SK-N-SH (cell line): ENCODE measurements at regions not wholly inside any gene's neighbourhood (a gene's known extent, or its start where the extent isn't known, plus 50 kb on each side); places are given as distances from the start of the nearest gene placed in this dataset.

ENCODE experiments used
- CTCF ChIA-PET: fragments of 300-600, 350-600 bp; formaldehyde crosslinking; extraction: SDS; loops from one replicate; lab custom pipeline; 2021; lab: Yijun Ruan, JAX
- POLR2A ChIA-PET: fragments of 350-600 bp; sonication (Branson Sonifier 250); formaldehyde crosslinking; extraction: SDS; loops from one replicate; lab custom pipeline; 2020; ENCODE audit warnings: antibody characterized with exemption, inconsistent platforms; lab: Yijun Ruan, JAX
- DNase-seq: peaks from one replicate; pipeline ENCODE4 v3.0.0; 2012
- H2AFZ ChIP-seq: fragments of 200-600 bp; sonication (generic); 2 replicates; pipeline ENCODE4 v1.8.1; 2016; ENCODE audit warnings: antibody characterized with exemption, mild to moderate bottlenecking, low read depth
- H3F3A ChIP-seq: fragments of 200-600 bp; sonication (generic); replicated peaks from 2 replicates; pipeline ENCODE3; 2016; ENCODE audit warnings: antibody characterized with exemption, mild to moderate bottlenecking; ENCODE audit not compliant: insufficient read depth
- H3K27ac ChIP-seq, 2 experiments: fragments of 200-500 bp in 1 of 2; fragments of 200-600 bp in 1 of 2; sonication (Bioruptor generic) in 1 of 2; sonication (generic), shearing (Covaris generic) in 1 of 2; 2 replicates each; pipeline versions ENCODE4 v1.5.1 to v1.6.1; 2014 to 2016; ENCODE audit warnings: low read depth in 2 of 2, inconsistent platforms in 1 of 2, low read length in 1 of 2, mild to moderate bottlenecking in 1 of 2, mixed read lengths in 1 of 2
- H3K27me3 ChIP-seq: fragments of 200-600 bp; sonication (generic), shearing (Covaris generic); 2 replicates; pipeline ENCODE4 v1.6.1; 2016; ENCODE audit warnings: mixed run types; ENCODE audit not compliant: insufficient read depth
- H3K36me3 ChIP-seq, 2 experiments: fragments of 200-500 bp in 1 of 2; fragments of 200-600 bp in 1 of 2; sonication (Bioruptor generic) in 1 of 2; sonication (generic) in 1 of 2; replicated peaks in 1 of 2; 2 replicates each; pipeline versions ENCODE3 to v1.5.1; 2014 to 2016; ENCODE audit warnings: low read length in 1 of 2, mild to moderate bottlenecking in 1 of 2; ENCODE audit not compliant: insufficient read depth in 2 of 2, control insufficient read depth in 1 of 2
- H3K4me1 ChIP-seq, 2 experiments: fragments of 200-500 bp in 1 of 2; fragments of 200-600 bp in 1 of 2; sonication (Bioruptor generic) in 1 of 2; sonication (generic), shearing (Covaris generic) in 1 of 2; 2 replicates each; pipeline versions ENCODE4 v1.5.1 to v1.6.1; 2014 to 2016; ENCODE audit warnings: low read depth in 1 of 2, low read length in 1 of 2, mixed run types in 1 of 2; ENCODE audit not compliant: insufficient read depth in 2 of 2, control insufficient read depth in 1 of 2
- H3K4me2 ChIP-seq: fragments of 200-600 bp; sonication (generic), shearing (Covaris generic); 2 replicates; pipeline ENCODE4 v1.6.1; 2017; ENCODE audit warnings: mixed run types
- H3K4me3 ChIP-seq, 2 experiments: fragments of 200-500 bp in 1 of 2; fragments of 200-600 bp in 1 of 2; sonication (Bioruptor generic) in 1 of 2; sonication (generic), shearing (Covaris generic) in 1 of 2; 2 replicates each; pipeline versions ENCODE4 v1.5.1 to v1.8.1; 2014 to 2016; ENCODE audit warnings: low read depth in 2 of 2, inconsistent platforms in 1 of 2, low read length in 1 of 2, mild to moderate bottlenecking in 1 of 2, mixed read lengths in 1 of 2, moderate library complexity in 1 of 2
- H3K79me2 ChIP-seq: fragments of 200-600 bp; sonication (generic); 2 replicates; pipeline ENCODE4 v1.8.1; 2017; ENCODE audit warnings: mild to moderate bottlenecking; ENCODE audit not compliant: insufficient read depth
- H3K9ac ChIP-seq: fragments of 200-600 bp; sonication (generic); 2 replicates; pipeline ENCODE4 v1.6.1; 2017; ENCODE audit warnings: mixed run types
- H3K9me2 ChIP-seq: fragments of 200-600 bp; sonication (generic); 2 replicates; pipeline ENCODE4 v1.6.1; 2017; ENCODE audit warnings: mixed run types
- H3K9me3 ChIP-seq: fragments of 200-600 bp; sonication (generic); 2 replicates; pipeline ENCODE4 v1.6.1; 2017; ENCODE audit warnings: mixed run types, mild to moderate bottlenecking, moderate library complexity
- H4K20me1 ChIP-seq: fragments of 200-600 bp; sonication (generic); 2 replicates; pipeline ENCODE4 v1.6.1; 2017; ENCODE audit warnings: mild to moderate bottlenecking, mixed run types; ENCODE audit not compliant: insufficient read depth
- ELF1 ChIP-seq: IDR thresholded peaks from 2 replicates; pipeline ENCODE4 v1.4.0; 2012
- GATA2 ChIP-seq: sonication (generic); formaldehyde crosslinking; IDR thresholded peaks from 2 replicates; pipeline ENCODE4 v1.5.0; 2020; ENCODE audit warnings: mild to moderate bottlenecking, missing genetic modification reagents
- NFIC ChIP-seq: IDR thresholded peaks from 2 replicates; pipeline ENCODE4 v1.4.0; 2012; ENCODE audit warnings: borderline replicate concordance
- NRF1 ChIP-seq: IDR thresholded peaks from 2 replicates; pipeline ENCODE4 v1.6.1; 2012; ENCODE audit warnings: low read depth, mild to moderate bottlenecking, low read length
- POLR2AphosphoS5 ChIP-seq: IDR thresholded peaks from 2 replicates; pipeline ENCODE4 v1.6.1; 2012; ENCODE audit warnings: low read depth, low read length
- RAD21 ChIP-seq: IDR thresholded peaks from 2 replicates; pipeline ENCODE4 v1.6.1; 2012; ENCODE audit warnings: mild to moderate bottlenecking, low read length
- WGBS: methylation state at CpG from one replicate; pipeline ENCODE4 v1.1.6; 2017; ENCODE audit warnings: low lambda C conversion rate; 5-methylcytosine and 5-hydroxymethylcytosine counted together
- TF ChIP-seq, protein P1 (sequence below): IDR thresholded peaks from 2 replicates; pipeline ENCODE4 v1.4.0; 2012; ENCODE audit warnings: low read depth, borderline replicate concordance
- TF ChIP-seq, protein P2 (sequence below): IDR thresholded peaks from 2 replicates; pipeline ENCODE4 v1.4.0; 2012; ENCODE audit warnings: low read depth, borderline replicate concordance

DNA sequence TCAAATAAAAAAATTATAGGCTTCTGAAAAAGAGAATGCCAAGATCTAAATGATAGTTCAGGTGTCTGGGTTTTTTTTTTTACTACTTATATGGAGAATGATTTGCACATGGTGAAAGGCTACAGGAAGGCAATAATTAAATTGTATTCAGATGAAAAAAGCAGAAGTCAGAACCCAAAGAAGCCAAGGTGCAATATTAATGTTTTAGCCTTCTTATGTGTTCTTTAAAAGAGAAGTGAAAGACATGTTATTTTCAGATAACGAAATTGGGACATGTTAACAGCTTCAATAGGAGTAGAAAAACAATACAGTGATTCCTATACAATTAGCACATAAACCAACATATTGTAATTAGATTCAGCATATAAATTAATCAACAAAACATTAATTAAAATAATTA is 452.9 kb upstream of the PRMT6 start:
- CTCF ChIA-PET = no interaction called here
- 17% methylated on average over 1 of the region's 1 CpG for WGBS

DNA sequence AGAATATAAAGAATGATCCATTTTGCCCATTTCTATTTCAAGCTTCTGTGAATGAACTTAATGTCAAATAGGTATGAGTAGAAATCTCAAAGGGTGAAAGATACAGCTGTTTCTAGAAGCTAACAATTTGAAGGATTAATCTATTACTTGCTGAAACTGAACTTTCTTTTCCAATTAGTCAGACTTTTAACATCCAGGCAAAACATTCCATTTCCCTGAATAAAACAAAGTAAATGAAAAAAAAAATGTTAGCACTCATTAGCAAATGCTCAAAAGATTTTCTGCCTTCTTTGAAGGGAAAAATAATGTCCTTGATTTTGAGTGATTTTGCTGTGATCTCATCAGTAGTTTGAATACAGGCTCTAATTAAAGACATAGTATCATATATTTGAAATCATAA is 447.6 kb upstream of the PRMT6 start:
- TF ChIP-seq, protein P1, sequence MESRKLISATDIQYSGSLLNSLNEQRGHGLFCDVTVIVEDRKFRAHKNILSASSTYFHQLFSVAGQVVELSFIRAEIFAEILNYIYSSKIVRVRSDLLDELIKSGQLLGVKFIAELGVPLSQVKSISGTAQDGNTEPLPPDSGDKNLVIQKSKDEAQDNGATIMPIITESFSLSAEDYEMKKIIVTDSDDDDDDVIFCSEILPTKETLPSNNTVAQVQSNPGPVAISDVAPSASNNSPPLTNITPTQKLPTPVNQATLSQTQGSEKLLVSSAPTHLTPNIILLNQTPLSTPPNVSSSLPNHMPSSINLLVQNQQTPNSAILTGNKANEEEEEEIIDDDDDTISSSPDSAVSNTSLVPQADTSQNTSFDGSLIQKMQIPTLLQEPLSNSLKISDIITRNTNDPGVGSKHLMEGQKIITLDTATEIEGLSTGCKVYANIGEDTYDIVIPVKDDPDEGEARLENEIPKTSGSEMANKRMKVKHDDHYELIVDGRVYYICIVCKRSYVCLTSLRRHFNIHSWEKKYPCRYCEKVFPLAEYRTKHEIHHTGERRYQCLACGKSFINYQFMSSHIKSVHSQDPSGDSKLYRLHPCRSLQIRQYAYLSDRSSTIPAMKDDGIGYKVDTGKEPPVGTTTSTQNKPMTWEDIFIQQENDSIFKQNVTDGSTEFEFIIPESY = no peak
- no peak for TF ChIP-seq ELF1
- Histone ChIP-seq H3F3A (no peaks in the 10 kb centered on the region), H3K9me2 (no peaks in the 10 kb centered on the region), H3K9me3 (no peaks in the 10 kb centered on the region), H3K4me3 (no peak overlapping the region), H3K27me3 (no peaks in the 10 kb centered on the region), H3K4me2 (no peak overlapping the region), H3K27ac (no peak overlapping the region), H3K36me3 (no peaks in the 10 kb centered on the region), H3K9ac (no peak overlapping the region), H3K4me1 (no peaks in the 10 kb centered on the region), H2AFZ (no peak overlapping the region), H3K79me2 (no peaks in the 10 kb centered on the region), H4K20me1 (no peaks in the 10 kb centered on the region)
- POLR2A ChIA-PET = no interaction called here
- no peak for DNase-seq
- CTCF ChIA-PET = interaction anchor here (0.6 kb wide), 1 partner anchor 10 kb away, joined by 3 read pairs; no protein-coding TSS in a partner anchor

More for the DNA sequence above, 452.9 kb upstream of the PRMT6 start:
- Histone ChIP-seq H3K4me1 (no peaks in the 10 kb centered on the region), H3K4me3 (no peak overlapping the region), H3F3A (no peaks in the 10 kb centered on the region), H2AFZ (no peak overlapping the region), H3K27ac (no peak overlapping the region), H3K79me2 (no peaks in the 10 kb centered on the region), H3K9me2 (no peaks in the 10 kb centered on the region), H3K27me3 (no peaks in the 10 kb centered on the region), H3K4me2 (no peak overlapping the region), H4K20me1 (no peaks in the 10 kb centered on the region), H3K9ac (no peak overlapping the region), H3K9me3 (no peaks in the 10 kb centered on the region), H3K36me3 (no peaks in the 10 kb centered on the region)
- TF ChIP-seq RAD21 = no peak
- TF ChIP-seq GATA2 (CRISPR knock-in tag) = no peak
- no peak for TF ChIP-seq ELF1
- TF ChIP-seq NFIC = no peak
- TF ChIP-seq, protein P2, sequence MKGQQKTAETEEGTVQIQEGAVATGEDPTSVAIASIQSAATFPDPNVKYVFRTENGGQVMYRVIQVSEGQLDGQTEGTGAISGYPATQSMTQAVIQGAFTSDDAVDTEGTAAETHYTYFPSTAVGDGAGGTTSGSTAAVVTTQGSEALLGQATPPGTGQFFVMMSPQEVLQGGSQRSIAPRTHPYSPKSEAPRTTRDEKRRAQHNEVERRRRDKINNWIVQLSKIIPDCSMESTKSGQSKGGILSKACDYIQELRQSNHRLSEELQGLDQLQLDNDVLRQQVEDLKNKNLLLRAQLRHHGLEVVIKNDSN = no peak
- TF ChIP-seq POLR2AphosphoS5 = no peak
- TF ChIP-seq, protein P1 = no peak
- no peak for TF ChIP-seq NRF1
- POLR2A ChIA-PET = no interaction called here
- no peak for DNase-seq
